Endodermal cell (in vitro differentiated cells): ENCODE measurements at regions not wholly inside any gene's neighbourhood (a gene's known extent, or its start where the extent isn't known, plus 50 kb on each side); places are given as distances from the start of the nearest gene placed in this dataset.

ENCODE experiments used
- DNase-seq: peaks from one replicate; pipeline ENCODE4 v3.0.0-alpha.2; 2017
- H3K27ac ChIP-seq: 2 replicates; pipeline ENCODE4 v1.5.1; 2013; ENCODE audit warnings: mild to moderate bottlenecking, low read depth, low read length, moderate library complexity
- H3K27me3 ChIP-seq: 2 replicates; pipeline ENCODE4 v1.6.1; 2013; ENCODE audit warnings: mild to moderate bottlenecking, low read length, moderate library complexity; ENCODE audit not compliant: insufficient read depth, control insufficient read depth, poor library complexity, severe bottlenecking
- H3K36me3 ChIP-seq: 2 replicates; pipeline ENCODE4 v1.7.0; 2013; ENCODE audit warnings: mild to moderate bottlenecking, low read length, moderate library complexity; ENCODE audit not compliant: control insufficient read depth, insufficient read depth
- H3K4me1 ChIP-seq: one replicate; pipeline ENCODE4 v1.7.0; 2013; ENCODE audit warnings: low read length; ENCODE audit not compliant: control insufficient read depth, insufficient read depth
- H3K4me3 ChIP-seq: 2 replicates; pipeline ENCODE4 v1.5.1; 2013; ENCODE audit warnings: mild to moderate bottlenecking, low read length, moderate library complexity
- H3K9ac ChIP-seq: 2 replicates; pipeline ENCODE4 v1.6.1; 2013; ENCODE audit warnings: mild to moderate bottlenecking, low read length, moderate library complexity; ENCODE audit not compliant: poor library complexity, severe bottlenecking; ENCODE audit errors: extremely low read depth
- H3K9me3 ChIP-seq: 2 replicates; pipeline ENCODE4 v1.6.1; 2013; ENCODE audit warnings: mild to moderate bottlenecking, low read length, moderate library complexity; ENCODE audit not compliant: control insufficient read depth
- H3K27ac Mint-ChIP-seq: 2 replicates; pipeline ENCODE4 v1.8.0; 2020; ENCODE audit warnings: mixed read lengths
- H3K27me3 Mint-ChIP-seq: 2 replicates; pipeline ENCODE4 v1.8.0; 2021; ENCODE audit warnings: mild to moderate bottlenecking, mixed read lengths; ENCODE audit not compliant: insufficient read depth
- H3K36me3 Mint-ChIP-seq: 2 replicates; pipeline ENCODE4 v1.8.0; 2020; ENCODE audit warnings: low read depth, mixed read lengths
- H3K4me1 Mint-ChIP-seq: 2 replicates; pipeline ENCODE4 v1.8.0; 2020; ENCODE audit warnings: mixed read lengths
- H3K4me3 Mint-ChIP-seq: 2 replicates; pipeline ENCODE4 v1.8.0; 2020; ENCODE audit warnings: mild to moderate bottlenecking, moderate library complexity, mixed read lengths
- H3K9me3 Mint-ChIP-seq: 2 replicates; pipeline ENCODE4 v1.8.0; 2020; ENCODE audit warnings: mild to moderate bottlenecking, mixed read lengths
- WGBS, 2 experiments: methylation state at CpG; one replicate each; pipeline versions ENCODE4 v1.1.5 to v1.1.7; 2013; ENCODE audit warnings: missing lambda C conversion rate in 2 of 2, mixed read lengths in 1 of 2; ENCODE audit not compliant: insufficient coverage in 1 of 2, insufficient read length in 1 of 2; 5-methylcytosine and 5-hydroxymethylcytosine counted together
- TF ChIP-seq, protein P1 (sequence below): fragments of 200-600 bp; sonication (generic); conservative IDR thresholded peaks from 2 replicates; pipeline ENCODE4 v1.5.0; 2021; ENCODE audit warnings: antibody characterized with exemption, mild to moderate bottlenecking

- Mint-ChIP-seq H3K9me3 (no peaks in the 10 kb centered on the region), H3K27ac (no peak overlapping the region), H3K36me3 (no peaks in the 10 kb centered on the region), H3K27me3 (no peaks in the 10 kb centered on the region), H3K4me3 (no peak overlapping the region), H3K4me1 (no peaks in the 10 kb centered on the region)
- DNase-seq = no peak
- TF ChIP-seq, protein P1, sequence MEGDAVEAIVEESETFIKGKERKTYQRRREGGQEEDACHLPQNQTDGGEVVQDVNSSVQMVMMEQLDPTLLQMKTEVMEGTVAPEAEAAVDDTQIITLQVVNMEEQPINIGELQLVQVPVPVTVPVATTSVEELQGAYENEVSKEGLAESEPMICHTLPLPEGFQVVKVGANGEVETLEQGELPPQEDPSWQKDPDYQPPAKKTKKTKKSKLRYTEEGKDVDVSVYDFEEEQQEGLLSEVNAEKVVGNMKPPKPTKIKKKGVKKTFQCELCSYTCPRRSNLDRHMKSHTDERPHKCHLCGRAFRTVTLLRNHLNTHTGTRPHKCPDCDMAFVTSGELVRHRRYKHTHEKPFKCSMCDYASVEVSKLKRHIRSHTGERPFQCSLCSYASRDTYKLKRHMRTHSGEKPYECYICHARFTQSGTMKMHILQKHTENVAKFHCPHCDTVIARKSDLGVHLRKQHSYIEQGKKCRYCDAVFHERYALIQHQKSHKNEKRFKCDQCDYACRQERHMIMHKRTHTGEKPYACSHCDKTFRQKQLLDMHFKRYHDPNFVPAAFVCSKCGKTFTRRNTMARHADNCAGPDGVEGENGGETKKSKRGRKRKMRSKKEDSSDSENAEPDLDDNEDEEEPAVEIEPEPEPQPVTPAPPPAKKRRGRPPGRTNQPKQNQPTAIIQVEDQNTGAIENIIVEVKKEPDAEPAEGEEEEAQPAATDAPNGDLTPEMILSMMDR = no peak
- Histone ChIP-seq H3K9me3 (no peaks in the 10 kb centered on the region), H3K27ac (no peak overlapping the region), H3K9ac (no peak overlapping the region), H3K4me1 (no peaks in the 10 kb centered on the region), H3K36me3 (no peaks in the 10 kb centered on the region), H3K4me3 (no peak overlapping the region), H3K27me3 (no peaks in the 10 kb centered on the region)
- WGBS, 2 experiments = 93 to 100% methylated on average over 2 to 4 of the region's 4 CpGs
Observed at GRCh38 chr2:144052083-144052482, 467.8 kb downstream of the ZEB2 start.

DNA sequence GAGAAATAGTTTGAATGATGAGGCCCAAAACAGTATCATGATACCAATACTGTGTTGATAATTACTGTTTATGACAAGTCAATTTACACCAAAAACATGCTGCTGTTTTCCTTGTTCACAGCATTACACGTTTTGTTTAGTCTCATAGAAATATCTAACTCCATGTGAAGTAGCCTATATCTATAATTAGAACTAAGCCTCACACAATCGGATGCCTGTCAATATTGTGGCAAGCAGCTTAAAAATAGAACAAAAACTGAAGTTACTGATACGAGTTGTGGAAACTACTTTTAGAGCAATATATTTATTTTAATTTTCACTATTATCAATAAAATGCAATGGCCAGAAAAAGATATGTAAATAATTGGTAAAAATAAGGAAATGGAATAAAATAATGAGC lies 470.8 kb downstream of the ZEB2 start:
- no peak for DNase-seq
- Histone ChIP-seq H3K4me1 (no peaks in the 10 kb centered on the region), H3K36me3 (no peaks in the 10 kb centered on the region), H3K4me3 (no peak overlapping the region), H3K27me3 (no peaks in the 10 kb centered on the region), H3K9ac (no peak overlapping the region), H3K9me3 (no peaks in the 10 kb centered on the region), H3K27ac (no peak overlapping the region)
- no peaks in the 10 kb centered on the region for H3K9me3 Mint-ChIP-seq
- no peaks in the 10 kb centered on the region for H3K36me3 Mint-ChIP-seq
- no peaks in the 10 kb centered on the region for H3K4me1 Mint-ChIP-seq
- H3K27ac Mint-ChIP-seq = no peak overlapping the region
- WGBS, 2 experiments = 97% methylated on average over 3 of the region's 3 CpGs; no CpG with 5 or more reads in 1 of the 2 experiments
- H3K4me3 Mint-ChIP-seq = no peak overlapping the region
- TF ChIP-seq, protein P1 = no peak
- no peaks in the 10 kb centered on the region for H3K27me3 Mint-ChIP-seq

- TF ChIP-seq, protein P1 = no peak
- 94 to 100% methylated on average over 2 to 4 of the region's 4 CpGs for WGBS, 2 experiments
- H3K27me3 ChIP-seq = no peaks in the 10 kb centered on the region
- no peaks in the 10 kb centered on the region for H3K9me3 ChIP-seq
- H3K4me3 Mint-ChIP-seq = no peak overlapping the region
- no peaks in the 10 kb centered on the region for H3K4me1 Mint-ChIP-seq
- no peak overlapping the region for H3K4me3 ChIP-seq
- no peaks in the 10 kb centered on the region for H3K9me3 Mint-ChIP-seq
- H3K36me3 ChIP-seq = no peaks in the 10 kb centered on the region
- H3K27me3 Mint-ChIP-seq = no peaks in the 10 kb centered on the region
- no peaks in the 10 kb centered on the region for H3K36me3 Mint-ChIP-seq
- H3K4me1 ChIP-seq = no peaks in the 10 kb centered on the region
- no peak for DNase-seq
- H3K27ac Mint-ChIP-seq = no peak overlapping the region
- no peak overlapping the region for H3K27ac ChIP-seq
- no peak overlapping the region for H3K9ac ChIP-seq
Observed at GRCh38 chr2:144048631-144049060, 471.3 kb downstream of the ZEB2 start.
